HepG2 (cell line): ENCODE measurements at regions not wholly inside any gene's neighbourhood (a gene's known extent, or its start where the extent isn't known, plus 50 kb on each side); places are given as distances from the start of the nearest gene placed in this dataset.

Experiments used
- CTCF ChIP-seq: sonication (generic); formaldehyde crosslinking; IDR thresholded peaks from 2 replicates; pipeline ENCODE4 v1.5.0; 2020; ENCODE audit warnings: mild to moderate bottlenecking, missing genetic modification reagents, moderate library complexity
- KLF13 ChIP-seq: sonication (generic); formaldehyde crosslinking; IDR thresholded peaks from 2 replicates; pipeline ENCODE4 v1.4.0; 2020; ENCODE audit warnings: mild to moderate bottlenecking, missing genetic modification reagents
- REST ChIP-seq, 2 experiments: IDR thresholded peaks; 2 replicates each; pipeline ENCODE4 v1.6.1; 2011 to 2012; ENCODE audit warnings: low read length in 2 of 2, borderline replicate concordance in 1 of 2, low read depth in 1 of 2, mild to moderate bottlenecking in 1 of 2, moderate library complexity in 1 of 2
- TAF1 ChIP-seq: sonication (generic); formaldehyde crosslinking; IDR thresholded peaks from 2 replicates; pipeline ENCODE4 v1.4.0; 2020; ENCODE audit warnings: missing genetic modification reagents
- ZBTB20 ChIP-seq: sonication (generic); formaldehyde crosslinking; IDR thresholded peaks from 2 replicates; pipeline ENCODE4 v1.8.1; 2023; ENCODE audit warnings: missing genetic modification reagents, low read depth, mild to moderate bottlenecking, borderline replicate concordance
- ZNF274 ChIP-seq: sonication (generic); formaldehyde crosslinking; IDR thresholded peaks from 2 replicates; pipeline ENCODE4 v1.5.1; 2020; ENCODE audit warnings: mild to moderate bottlenecking, missing genetic modification reagents
- ZNF383 ChIP-seq: sonication (generic); formaldehyde crosslinking; IDR thresholded peaks from 2 replicates; pipeline ENCODE4 v1.4.0; 2020; ENCODE audit warnings: missing genetic modification reagents, mild to moderate bottlenecking, borderline replicate concordance
- ZNF512B ChIP-seq: sonication (generic); formaldehyde crosslinking; IDR thresholded peaks from 2 replicates; pipeline ENCODE4 v1.5.1; 2020; ENCODE audit warnings: missing genetic modification reagents, mild to moderate bottlenecking, borderline replicate concordance
- ZNF720 ChIP-seq: sonication (generic); formaldehyde crosslinking; IDR thresholded peaks from 2 replicates; pipeline ENCODE4 v1.4.0; 2020; ENCODE audit warnings: missing genetic modification reagents
- ZNF782 ChIP-seq: sonication (generic); formaldehyde crosslinking; IDR thresholded peaks from 2 replicates; pipeline ENCODE4 v1.4.0; 2020; ENCODE audit warnings: missing genetic modification reagents, mild to moderate bottlenecking, borderline replicate concordance

GRCh38 chr12:19819231-19819630 is 379.9 kb downstream of the AEBP2 start:
- TF ChIP-seq KLF13 (CRISPR knock-in tag) = no peak
- TF ChIP-seq ZNF782 (CRISPR knock-in tag) = no peak
- no peak for TF ChIP-seq ZNF512B (CRISPR knock-in tag)
- no peak for TF ChIP-seq ZBTB20 (CRISPR knock-in tag)
- TF ChIP-seq ZNF720 (CRISPR knock-in tag) = no peak
- no peak for TF ChIP-seq TAF1
- no peak for TF ChIP-seq ZNF383 (CRISPR knock-in tag)
- no peak for TF ChIP-seq ZNF274 (CRISPR knock-in tag)
- TF ChIP-seq CTCF (CRISPR knock-in tag) = no peak
- TF ChIP-seq REST (IDR thresholded peaks at IDR 0.05; ENCODE audit: borderline replicate concordance in 1 of 2, low read depth in 1 of 2, low read length in 2 of 2) = no peak
